HFFc6 (cell line): ENCODE measurements at regions not wholly inside any gene's neighbourhood (a gene's known extent, or its start where the extent isn't known, plus 50 kb on each side); places are given as distances from the start of the nearest gene placed in this dataset.
"Not testable (repeated sequence)": the region's sequence is repeated elsewhere in the genome, so short reads cannot be mapped to it uniquely, and the experiment has no call there.

ENCODE experiments used
- DNase-seq: peaks from one replicate; pipeline ENCODE4 v3.0.0-alpha.2; 2018
- H3K27ac Mint-ChIP-seq: 2 replicates; pipeline ENCODE4 v1.8.0; 2020; ENCODE audit warnings: mild to moderate bottlenecking, mixed read lengths
- H3K27me3 Mint-ChIP-seq: 2 replicates; pipeline ENCODE4 v1.8.0; 2021; ENCODE audit warnings: mild to moderate bottlenecking, moderate library complexity, mixed read lengths; ENCODE audit not compliant: insufficient read depth
- H3K36me3 Mint-ChIP-seq: 2 replicates; pipeline ENCODE4 v1.8.0; 2021; ENCODE audit warnings: low read depth, mixed read lengths
- H3K4me1 Mint-ChIP-seq: 2 replicates; pipeline ENCODE4 v1.8.0; 2020; ENCODE audit warnings: low read depth, mixed read lengths
- H3K4me3 Mint-ChIP-seq: 2 replicates; pipeline ENCODE4 v1.8.0; 2020; ENCODE audit warnings: mild to moderate bottlenecking, moderate library complexity, mixed read lengths
- H3K9me3 Mint-ChIP-seq: 2 replicates; pipeline ENCODE4 v1.8.0; 2020; ENCODE audit warnings: mild to moderate bottlenecking, mixed read lengths
- TF ChIP-seq, protein P1 (sequence below): fragments of 200-600 bp; sonication (generic); IDR thresholded peaks from 2 replicates; pipeline ENCODE4 v1.5.0; 2021; ENCODE audit warnings: antibody characterized with exemption, mild to moderate bottlenecking

DNA sequence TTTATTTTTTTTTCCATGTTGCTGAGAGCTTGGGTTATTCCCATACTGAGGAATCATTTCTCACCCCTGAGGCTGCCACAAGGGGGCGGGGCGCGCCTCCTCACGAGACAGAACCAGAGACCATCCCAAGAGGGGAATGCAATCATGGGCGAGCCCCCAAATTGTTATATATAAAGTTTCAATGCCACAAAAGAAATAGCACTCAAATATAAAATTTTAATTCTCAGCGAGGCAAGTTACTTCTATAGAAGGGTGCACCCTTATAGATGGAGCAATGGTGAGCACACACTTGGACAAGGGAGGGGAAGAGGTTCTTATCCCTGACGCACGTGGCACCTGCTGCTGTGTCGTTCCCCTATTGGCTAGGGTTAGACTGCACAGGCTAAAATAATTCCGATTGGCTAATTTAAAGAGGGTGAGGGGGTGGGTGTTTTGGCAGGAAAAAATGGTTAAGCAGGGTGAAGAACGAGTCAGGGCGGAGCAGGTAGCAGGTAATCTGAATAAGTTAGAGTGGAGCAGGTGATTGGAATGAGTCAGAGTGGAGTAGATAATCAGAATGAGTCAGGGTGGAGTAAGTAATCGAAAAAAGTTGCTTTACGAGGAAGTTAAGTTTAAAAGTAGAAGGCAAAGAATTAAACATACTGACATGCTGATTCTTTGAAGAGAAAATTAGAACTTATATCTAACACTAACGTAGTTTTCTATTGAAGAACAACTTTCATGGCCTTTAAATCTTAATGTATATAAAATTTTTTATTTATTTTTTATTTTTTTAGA lies 177.5 kb downstream of the MTCL1 start:
- peaks cover 31% of the 10 kb centered on the region for H3K36me3 Mint-ChIP-seq
- TF ChIP-seq, protein P1, sequence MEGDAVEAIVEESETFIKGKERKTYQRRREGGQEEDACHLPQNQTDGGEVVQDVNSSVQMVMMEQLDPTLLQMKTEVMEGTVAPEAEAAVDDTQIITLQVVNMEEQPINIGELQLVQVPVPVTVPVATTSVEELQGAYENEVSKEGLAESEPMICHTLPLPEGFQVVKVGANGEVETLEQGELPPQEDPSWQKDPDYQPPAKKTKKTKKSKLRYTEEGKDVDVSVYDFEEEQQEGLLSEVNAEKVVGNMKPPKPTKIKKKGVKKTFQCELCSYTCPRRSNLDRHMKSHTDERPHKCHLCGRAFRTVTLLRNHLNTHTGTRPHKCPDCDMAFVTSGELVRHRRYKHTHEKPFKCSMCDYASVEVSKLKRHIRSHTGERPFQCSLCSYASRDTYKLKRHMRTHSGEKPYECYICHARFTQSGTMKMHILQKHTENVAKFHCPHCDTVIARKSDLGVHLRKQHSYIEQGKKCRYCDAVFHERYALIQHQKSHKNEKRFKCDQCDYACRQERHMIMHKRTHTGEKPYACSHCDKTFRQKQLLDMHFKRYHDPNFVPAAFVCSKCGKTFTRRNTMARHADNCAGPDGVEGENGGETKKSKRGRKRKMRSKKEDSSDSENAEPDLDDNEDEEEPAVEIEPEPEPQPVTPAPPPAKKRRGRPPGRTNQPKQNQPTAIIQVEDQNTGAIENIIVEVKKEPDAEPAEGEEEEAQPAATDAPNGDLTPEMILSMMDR, result peak; percentile 78
- peak; percentile 8 for DNase-seq
- H3K27ac Mint-ChIP-seq, result peak overlapping the region; percentile 7; the same call in 1 of the 2 replicates
- H3K4me1 Mint-ChIP-seq, result peaks cover 22% of the 10 kb centered on the region
- H3K4me3 Mint-ChIP-seq, result no peak overlapping the region
- peaks cover 33% of the 10 kb centered on the region for H3K9me3 Mint-ChIP-seq
- H3K27me3 Mint-ChIP-seq, result peaks cover 1% of the 10 kb centered on the region; the same call in 1 of the 2 replicates

DNA sequence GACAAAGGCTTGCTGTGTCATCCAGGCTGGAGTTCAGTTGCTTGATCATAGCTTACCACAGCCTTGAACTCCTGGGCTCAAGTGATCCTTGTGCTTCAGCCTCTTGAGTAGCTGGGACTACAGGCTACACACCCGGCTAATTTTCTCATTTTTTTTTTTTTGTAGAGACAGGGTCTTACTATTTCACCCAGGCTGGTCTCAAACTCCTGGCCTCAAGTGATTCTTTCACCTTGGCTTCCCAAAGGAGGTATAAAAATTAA lies 178.0 kb downstream of the MTCL1 start:
- no peak overlapping the region; the same call in 1 of the 2 replicates for H3K27ac Mint-ChIP-seq
- H3K4me1 Mint-ChIP-seq, result peaks cover 22% of the 10 kb centered on the region
- no peak for DNase-seq
- no peak overlapping the region for H3K4me3 Mint-ChIP-seq
- peaks cover 39% of the 10 kb centered on the region for H3K9me3 Mint-ChIP-seq
- H3K27me3 Mint-ChIP-seq, result peaks cover 1% of the 10 kb centered on the region; the same call in 1 of the 2 replicates
- TF ChIP-seq, protein P1, result no peak
- peaks cover 35% of the 10 kb centered on the region for H3K36me3 Mint-ChIP-seq

DNA sequence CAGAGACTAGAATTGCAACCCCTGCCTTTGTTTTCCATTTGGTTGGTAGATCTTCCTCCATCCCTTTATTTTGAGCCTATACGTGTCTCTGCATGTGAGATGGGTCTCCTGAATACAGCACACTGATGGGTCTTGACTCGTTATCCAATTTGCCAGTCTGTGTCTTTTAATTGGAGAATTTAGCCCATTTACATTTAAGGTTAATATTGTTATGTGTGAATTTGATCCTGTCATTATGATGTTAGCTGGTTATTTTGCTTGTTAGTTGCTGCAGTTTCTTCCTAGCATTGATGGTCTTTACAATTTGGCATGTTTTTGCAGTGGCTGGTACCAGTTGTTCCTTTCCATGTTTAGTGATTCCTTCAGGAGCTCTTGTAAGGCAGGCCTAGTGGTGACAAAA lies 182.5 kb downstream of the MTCL1 start:
- peaks cover 48% of the 10 kb centered on the region for H3K9me3 Mint-ChIP-seq
- H3K4me3 Mint-ChIP-seq, result not testable (repeated sequence)

DNA sequence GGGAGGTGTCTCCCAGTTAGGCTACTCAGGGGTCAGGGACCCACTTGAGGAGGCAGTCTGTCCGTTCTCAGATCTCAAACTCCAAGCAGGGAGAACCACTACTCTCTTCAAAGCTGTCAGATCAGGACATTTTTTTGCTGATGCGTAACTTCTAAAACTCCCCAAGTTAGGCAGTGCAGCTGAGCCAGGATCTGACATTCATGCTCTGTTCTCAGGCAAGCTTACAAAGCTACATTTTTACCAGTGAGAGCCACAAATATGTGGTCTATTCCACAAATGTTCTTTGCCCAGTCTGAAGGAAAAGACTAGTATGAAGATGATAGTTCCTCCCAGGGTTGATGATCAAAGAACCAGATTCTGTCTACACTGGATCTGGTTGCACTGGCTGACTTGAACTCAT lies 184.1 kb downstream of the MTCL1 start:
- peak; percentile 22 for DNase-seq
- Mint-ChIP-seq H3K36me3 (peaks cover 36% of the 10 kb centered on the region), H3K27me3 (no peaks in the 10 kb centered on the region), H3K4me3 (no peak overlapping the region), H3K27ac (peak overlapping the region; percentile 57; the same call in 1 of the 2 replicates), H3K4me1 (peaks cover 55% of the 10 kb centered on the region), H3K9me3 (peaks cover 46% of the 10 kb centered on the region)
- TF ChIP-seq, protein P1, result no peak

More for the DNA sequence above, 182.5 kb downstream of the MTCL1 start:
- H3K27me3 Mint-ChIP-seq, DNase-seq, H3K27ac Mint-ChIP-seq: not testable (repeated sequence)
- H3K36me3 Mint-ChIP-seq, result peaks cover 39% of the 10 kb centered on the region
- H3K4me1 Mint-ChIP-seq, result peaks cover 44% of the 10 kb centered on the region

DNA sequence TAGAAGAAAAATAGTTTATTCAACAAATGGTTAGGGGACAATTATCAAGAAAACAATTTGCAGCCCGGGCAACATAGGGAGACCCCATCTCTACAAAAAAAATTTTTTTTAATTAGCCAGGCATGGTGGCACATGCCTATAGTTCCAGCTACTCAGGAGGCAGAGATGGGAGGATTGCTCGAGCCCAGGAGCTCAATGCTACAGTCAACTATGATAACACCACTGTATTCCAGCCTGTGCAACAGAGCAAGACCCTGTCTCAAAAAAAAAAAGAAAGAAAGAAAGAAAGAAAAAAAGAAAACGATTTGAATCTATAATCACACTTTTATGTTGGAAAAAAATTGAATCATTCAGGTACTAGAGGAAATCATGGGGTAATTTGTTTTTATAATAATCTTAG lies 185.1 kb downstream of the MTCL1 start:
- H3K27me3 Mint-ChIP-seq, DNase-seq: not testable (repeated sequence)
- peaks cover 34% of the 10 kb centered on the region for H3K36me3 Mint-ChIP-seq
- H3K9me3 Mint-ChIP-seq, result peaks cover 41% of the 10 kb centered on the region
- peak overlapping the region; percentile 82 for H3K27ac Mint-ChIP-seq
- peak overlapping the region; percentile 57; the same call in 1 of the 2 replicates for H3K4me3 Mint-ChIP-seq
- H3K4me1 Mint-ChIP-seq, result peaks cover 65% of the 10 kb centered on the region

DNA sequence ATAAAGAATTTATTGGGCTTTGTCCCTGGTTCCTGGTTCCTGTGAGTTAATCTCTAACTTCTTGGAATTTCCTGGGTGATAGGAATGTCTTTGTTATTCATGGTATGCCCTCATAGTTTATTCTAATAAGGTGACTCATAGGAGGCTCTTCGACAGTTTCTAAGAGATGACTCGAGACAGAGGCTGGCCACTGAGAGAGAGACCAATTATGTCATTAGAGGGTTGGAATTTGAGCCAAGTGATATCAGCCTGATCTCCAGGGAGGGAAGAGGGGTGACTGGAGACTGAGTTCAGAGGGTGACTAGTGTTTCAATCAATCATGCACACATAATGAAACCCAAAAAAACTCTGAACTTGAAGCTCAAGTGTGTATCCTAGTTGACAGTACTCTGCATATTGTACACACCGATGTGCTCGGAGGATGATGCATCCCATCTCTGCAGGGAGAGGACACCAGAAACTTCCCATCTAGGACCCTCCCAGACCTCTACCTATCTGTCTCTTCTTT lies 185.7 kb downstream of the MTCL1 start:
- Mint-ChIP-seq H3K4me1 (peaks cover 70% of the 10 kb centered on the region), H3K4me3 (peak overlapping the region; percentile 57), H3K27me3 (0 out of 2 replicates have a peak, but pooled peaks cover 2% of the 10 kb centered on the region), H3K9me3 (peaks cover 38% of the 10 kb centered on the region), H3K36me3 (peaks cover 31% of the 10 kb centered on the region), H3K27ac (peak overlapping the region; percentile 82)
- peak; percentile 97 for DNase-seq
- TF ChIP-seq, protein P1, result no peak
